ENCODE measurements at regions not wholly inside any gene's neighbourhood (a gene's known extent, or its start where the extent isn't known, plus 50 kb on each side); places are given as distances from the start of the nearest gene placed in this dataset.

GRCh38 chr2:196555161-196555560 is 84.4 kb upstream of the CCDC150 start:
- no peak for TF ChIP-seq POLR2A (IDR thresholded peaks at IDR 0.05)
- TF ChIP-seq POLR2AphosphoS5 (IDR thresholded peaks at IDR 0.05): no peak
